ENCODE measurements at regions not wholly inside any gene's neighbourhood (a gene's known extent, or its start where the extent isn't known, plus 50 kb on each side); places are given as distances from the start of the nearest gene placed in this dataset.

- no peaks in the 10 kb centered on the region for H3K27me3 ChIP-seq (ENCODE audit: insufficient read depth, insufficient read length)
- H3K9ac ChIP-seq (ENCODE audit: insufficient read length, low read depth), result no peak overlapping the region
- TF ChIP-seq SUZ12 (IDR thresholded peaks at IDR 0.05; ENCODE audit: extremely low read depth, insufficient read depth, insufficient read length) (no peak), ZNF274 (IDR thresholded peaks at IDR 0.05; ENCODE audit: low read depth, low read length) (no peak), YY1 (IDR thresholded peaks at IDR 0.05; ENCODE audit: insufficient read depth, insufficient read length) (no peak)
- no peak for DNase-seq (ENCODE audit: low read depth, low spot score)
- H3K4me3 ChIP-seq (ENCODE audit: insufficient read length, low read depth), result no peak overlapping the region
- no peaks in the 10 kb centered on the region for H3K36me3 ChIP-seq (ENCODE audit: insufficient read depth, insufficient read length, low read length)
- no peaks in the 10 kb centered on the region for H3K9me3 ChIP-seq (ENCODE audit: insufficient read depth, low read length)
- H3K4me1 ChIP-seq (ENCODE audit: insufficient read depth, insufficient read length), result peaks cover 8% of the 10 kb centered on the region
Observed at GRCh38 chr1:29639741-29640427, 403.6 kb downstream of the PTPRU start.

- Histone ChIP-seq H3K36me3 (ENCODE audit: insufficient read depth, insufficient read length, low read length) (no peaks in the 10 kb centered on the region), H3K9ac (ENCODE audit: insufficient read length, low read depth) (no peak overlapping the region), H3K4me3 (ENCODE audit: insufficient read length, low read depth) (no peak overlapping the region), H3K4me1 (ENCODE audit: insufficient read depth, insufficient read length) (peaks cover 13% of the 10 kb centered on the region), H3K27me3 (ENCODE audit: insufficient read depth, insufficient read length) (no peaks in the 10 kb centered on the region), H3K9me3 (ENCODE audit: insufficient read depth, low read length) (no peaks in the 10 kb centered on the region)
- TF ChIP-seq YY1 (IDR thresholded peaks at IDR 0.05; ENCODE audit: insufficient read depth, insufficient read length) (no peak), ZNF274 (IDR thresholded peaks at IDR 0.05; ENCODE audit: low read depth, low read length) (no peak), SUZ12 (IDR thresholded peaks at IDR 0.05; ENCODE audit: extremely low read depth, insufficient read depth, insufficient read length) (no peak)
- DNase-seq (ENCODE audit: low read depth, low spot score), result no peak
Observed at GRCh38 chr1:29639156-29639736, 402.9 kb downstream of the PTPRU start.

DNA sequence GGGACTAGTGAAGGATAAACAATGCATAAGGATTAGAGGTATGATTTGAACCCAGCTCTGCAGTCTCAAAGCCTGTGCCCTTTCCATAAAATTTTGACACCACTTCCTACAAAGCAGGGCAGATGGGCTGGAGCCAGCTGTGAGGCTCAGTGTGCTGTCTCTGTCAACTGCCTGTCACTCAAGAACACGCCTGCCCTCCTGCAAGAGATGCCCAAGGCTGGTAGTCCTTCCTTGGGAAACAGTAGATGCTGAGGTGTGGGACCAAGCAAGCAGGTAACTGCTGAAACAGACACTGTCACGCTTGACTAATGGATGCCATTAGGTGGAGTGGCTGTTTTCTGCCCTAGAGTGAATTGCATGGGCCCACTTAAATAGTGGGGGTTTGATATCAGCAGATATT is 402.0 kb downstream of the PTPRU start:
- Histone ChIP-seq H3K9me3 (ENCODE audit: insufficient read depth, low read length) (no peaks in the 10 kb centered on the region), H3K27me3 (ENCODE audit: insufficient read depth, insufficient read length) (no peaks in the 10 kb centered on the region), H3K9ac (ENCODE audit: insufficient read length, low read depth) (no peak overlapping the region), H3K4me1 (ENCODE audit: insufficient read depth, insufficient read length) (peaks cover 17% of the 10 kb centered on the region), H3K4me3 (ENCODE audit: insufficient read length, low read depth) (no peak overlapping the region), H3K36me3 (ENCODE audit: insufficient read depth, insufficient read length, low read length) (no peaks in the 10 kb centered on the region)
- DNase-seq (ENCODE audit: low read depth, low spot score), result no peak
- TF ChIP-seq YY1 (IDR thresholded peaks at IDR 0.05; ENCODE audit: insufficient read depth, insufficient read length) (no peak), ZNF274 (IDR thresholded peaks at IDR 0.05; ENCODE audit: low read depth, low read length) (no peak), SUZ12 (IDR thresholded peaks at IDR 0.05; ENCODE audit: extremely low read depth, insufficient read depth, insufficient read length) (no peak)

DNA sequence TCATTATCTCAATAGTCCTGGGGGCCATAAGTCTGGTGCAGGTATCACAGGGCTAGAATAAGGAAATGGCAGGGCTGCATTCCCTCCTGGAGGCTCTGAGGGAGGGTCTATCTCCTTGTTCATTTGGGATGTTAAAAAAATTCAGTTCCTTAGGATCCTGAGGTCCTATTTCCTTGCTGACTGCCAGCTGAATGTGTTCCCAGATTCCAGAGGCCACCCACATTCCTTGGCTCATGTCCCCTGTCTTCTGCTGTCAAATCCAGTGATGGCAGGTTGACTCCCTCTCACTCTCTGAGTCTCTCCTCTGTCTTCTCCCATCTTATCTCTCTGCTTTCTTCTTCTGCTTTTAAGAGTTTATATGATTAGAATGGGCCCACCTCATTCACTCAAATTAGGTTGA is 400.6 kb downstream of the PTPRU start:
- Histone ChIP-seq H3K4me1 (ENCODE audit: insufficient read depth, insufficient read length) (peaks cover 20% of the 10 kb centered on the region), H3K36me3 (ENCODE audit: insufficient read depth, insufficient read length, low read length) (no peaks in the 10 kb centered on the region), H3K4me3 (ENCODE audit: insufficient read length, low read depth) (no peak overlapping the region), H3K9me3 (ENCODE audit: insufficient read depth, low read length) (no peaks in the 10 kb centered on the region), H3K27me3 (ENCODE audit: insufficient read depth, insufficient read length) (no peaks in the 10 kb centered on the region), H3K9ac (ENCODE audit: insufficient read length, low read depth) (no peak overlapping the region)
- DNase-seq (ENCODE audit: low read depth, low spot score), result no peak
- TF ChIP-seq SUZ12 (IDR thresholded peaks at IDR 0.05; ENCODE audit: extremely low read depth, insufficient read depth, insufficient read length), result no peak
- no peak for TF ChIP-seq ZNF274 (IDR thresholded peaks at IDR 0.05; ENCODE audit: low read depth, low read length)

DNA sequence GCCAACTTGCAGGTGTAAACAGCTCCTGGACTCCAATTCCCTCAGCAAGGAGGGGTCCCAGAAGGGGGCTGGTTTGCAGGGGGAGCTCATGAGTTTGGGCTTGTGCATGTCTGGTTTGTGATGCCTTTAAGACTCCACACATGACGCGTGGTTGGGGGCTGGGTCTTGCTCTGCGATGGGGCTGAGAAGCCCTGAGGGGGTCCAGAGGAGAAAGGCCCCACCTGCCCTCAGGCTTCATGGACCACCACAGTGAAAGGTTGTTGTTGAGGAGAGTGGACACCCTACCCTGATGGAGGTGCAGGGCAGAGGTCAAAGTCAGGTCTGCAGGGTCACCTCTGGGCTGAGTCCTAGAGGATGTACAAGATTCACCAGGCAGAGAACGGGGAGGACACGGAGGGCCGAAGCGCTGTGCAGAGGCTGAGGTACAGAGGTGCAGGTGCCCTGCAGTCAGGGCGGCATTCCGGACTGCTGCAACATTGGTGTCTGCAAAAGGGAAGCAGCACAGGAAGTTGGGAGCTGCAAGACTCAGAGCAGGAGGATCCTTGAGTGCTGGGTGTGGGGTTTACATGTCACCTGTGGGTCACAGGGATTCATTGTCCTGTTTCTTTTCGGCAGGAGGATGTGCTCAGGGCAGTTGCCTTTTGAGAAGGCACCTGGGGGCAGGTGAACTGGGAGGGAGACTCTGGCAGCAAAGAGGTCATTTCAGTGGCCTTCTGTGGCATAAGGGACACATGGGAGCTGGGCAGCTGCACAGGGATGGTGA is 399.4 kb downstream of the PTPRU start:
- no peak for DNase-seq (ENCODE audit: low read depth, low spot score)
- Histone ChIP-seq H3K9me3 (ENCODE audit: insufficient read depth, low read length) (no peaks in the 10 kb centered on the region), H3K36me3 (ENCODE audit: insufficient read depth, insufficient read length, low read length) (no peaks in the 10 kb centered on the region), H3K4me3 (ENCODE audit: insufficient read length, low read depth) (no peak overlapping the region), H3K4me1 (ENCODE audit: insufficient read depth, insufficient read length) (peaks cover 21% of the 10 kb centered on the region), H3K27me3 (ENCODE audit: insufficient read depth, insufficient read length) (no peaks in the 10 kb centered on the region), H3K9ac (ENCODE audit: insufficient read length, low read depth) (no peak overlapping the region)
- TF ChIP-seq YY1 (IDR thresholded peaks at IDR 0.05; ENCODE audit: insufficient read depth, insufficient read length) (no peak), ZNF274 (IDR thresholded peaks at IDR 0.05; ENCODE audit: low read depth, low read length) (no peak), SUZ12 (IDR thresholded peaks at IDR 0.05; ENCODE audit: extremely low read depth, insufficient read depth, insufficient read length) (no peak)

DNA sequence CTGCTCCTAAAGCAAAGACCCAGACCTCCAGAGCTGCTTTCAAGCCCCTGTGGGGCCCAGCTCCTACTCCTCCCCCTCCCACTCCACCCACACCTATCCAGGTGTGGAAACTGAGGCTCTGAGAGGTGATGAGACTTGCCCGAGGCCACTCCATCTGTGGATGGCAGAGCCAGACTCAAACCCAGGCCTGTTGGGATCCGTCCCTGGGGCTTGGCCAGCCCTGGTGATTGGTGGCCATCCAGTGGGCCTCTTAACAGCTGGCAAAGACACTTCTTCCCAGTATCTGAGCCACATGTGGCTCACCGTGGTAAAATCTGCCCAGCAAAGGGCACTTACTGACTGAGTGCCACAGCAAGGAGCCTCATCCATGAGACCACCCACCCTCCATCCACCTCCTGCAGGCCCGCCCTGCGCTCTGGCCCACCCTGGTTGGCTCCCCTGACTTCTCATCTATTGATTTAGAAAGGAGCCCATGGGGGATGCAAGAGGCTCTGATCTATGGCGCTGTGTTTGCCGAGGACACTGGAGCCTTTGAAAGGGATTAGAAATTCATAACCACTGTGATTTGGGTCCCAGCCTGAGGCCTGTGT is 398.5 kb downstream of the PTPRU start:
- Histone ChIP-seq H3K36me3 (ENCODE audit: insufficient read depth, insufficient read length, low read length) (no peaks in the 10 kb centered on the region), H3K4me1 (ENCODE audit: insufficient read depth, insufficient read length) (peaks cover 17% of the 10 kb centered on the region), H3K9me3 (ENCODE audit: insufficient read depth, low read length) (no peaks in the 10 kb centered on the region), H3K27me3 (ENCODE audit: insufficient read depth, insufficient read length) (no peaks in the 10 kb centered on the region), H3K9ac (ENCODE audit: insufficient read length, low read depth) (no peak overlapping the region), H3K4me3 (ENCODE audit: insufficient read length, low read depth) (no peak overlapping the region)
- no peak for DNase-seq (ENCODE audit: low read depth, low spot score)
- TF ChIP-seq ZNF274 (IDR thresholded peaks at IDR 0.05; ENCODE audit: low read depth, low read length) (no peak), YY1 (IDR thresholded peaks at IDR 0.05; ENCODE audit: insufficient read depth, insufficient read length) (no peak), SUZ12 (IDR thresholded peaks at IDR 0.05; ENCODE audit: extremely low read depth, insufficient read depth, insufficient read length) (no peak)

DNA sequence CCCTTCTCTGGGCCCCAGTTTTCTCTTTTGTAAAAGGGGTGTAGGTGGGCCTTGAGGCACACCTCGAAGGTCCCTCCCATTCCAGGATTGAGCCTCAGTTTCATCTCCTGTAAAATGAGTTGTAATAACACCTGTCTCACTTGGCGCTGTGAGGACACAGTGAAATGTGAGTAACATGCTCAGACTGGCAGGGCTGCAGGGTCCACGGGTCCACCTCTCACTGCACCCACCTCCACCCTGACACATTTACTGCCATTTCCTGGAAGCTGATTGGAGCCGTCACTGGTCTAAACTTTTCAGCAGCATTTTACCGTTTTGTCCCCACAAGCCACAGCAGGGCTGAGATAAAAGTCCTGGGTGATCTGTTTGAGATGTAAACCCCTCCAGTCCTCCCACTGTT is 398.0 kb downstream of the PTPRU start:
- H3K4me3 ChIP-seq (ENCODE audit: insufficient read length, low read depth), result no peak overlapping the region
- H3K9ac ChIP-seq (ENCODE audit: insufficient read length, low read depth), result no peak overlapping the region
- H3K27me3 ChIP-seq (ENCODE audit: insufficient read depth, insufficient read length), result no peaks in the 10 kb centered on the region
- no peak for DNase-seq (ENCODE audit: low read depth, low spot score)
- H3K4me1 ChIP-seq (ENCODE audit: insufficient read depth, insufficient read length), result peaks cover 15% of the 10 kb centered on the region
- no peaks in the 10 kb centered on the region for H3K9me3 ChIP-seq (ENCODE audit: insufficient read depth, low read length)
- H3K36me3 ChIP-seq (ENCODE audit: insufficient read depth, insufficient read length, low read length), result no peaks in the 10 kb centered on the region
- TF ChIP-seq YY1 (IDR thresholded peaks at IDR 0.05; ENCODE audit: insufficient read depth, insufficient read length), result no peak
- no peak for TF ChIP-seq ZNF274 (IDR thresholded peaks at IDR 0.05; ENCODE audit: low read depth, low read length)
- TF ChIP-seq SUZ12 (IDR thresholded peaks at IDR 0.05; ENCODE audit: extremely low read depth, insufficient read depth, insufficient read length), result no peak

Measured in NT2/D1 (cell line).